Lung microvascular endothelial cell (primary cell): ENCODE measurements at regions not wholly inside any gene's neighbourhood (a gene's known extent, or its start where the extent isn't known, plus 50 kb on each side); places are given as distances from the start of the nearest gene placed in this dataset.
"Not testable (repeated sequence)": the region's sequence is repeated elsewhere in the genome, so short reads cannot be mapped to it uniquely, and the experiment has no call there.

Source experiments
- DNase-seq, 2 donors: peaks; one replicate each; pipeline versions ENCODE4 v3.0.0 to v3.0.0-alpha.2; 2010; ENCODE audit warnings: low read depth in 2 of 2

GRCh38 chr5:85841653-85842052 is 776.1 kb upstream of the COX7C start:
- no peak for DNase-seq

GRCh38 chr5:85843535-85843934 is 774.2 kb upstream of the COX7C start:
- no peak for DNase-seq

- no peak for DNase-seq
Observed at GRCh38 chr5:85849411-85849810, 768.3 kb upstream of the COX7C start.

- no peak for DNase-seq
Observed at GRCh38 chr5:85865296-85865695, 752.4 kb upstream of the COX7C start.

- no peak for DNase-seq
Observed at GRCh38 chr5:85868070-85868469, 749.7 kb upstream of the COX7C start.

GRCh38 chr5:85893996-85894395 is 723.7 kb upstream of the COX7C start:
- no peak for DNase-seq

GRCh38 chr5:85896514-85896913 is 721.2 kb upstream of the COX7C start:
- no peak for DNase-seq

- DNase-seq, result no peak
Observed at GRCh38 chr5:85906460-85906859, 711.3 kb upstream of the COX7C start.

- no peak for DNase-seq
Observed at GRCh38 chr5:85910335-85910734, 707.4 kb upstream of the COX7C start.

GRCh38 chr5:85920984-85921383 is 696.8 kb upstream of the COX7C start:
- DNase-seq, result no peak

- DNase-seq, result no peak
Observed at GRCh38 chr5:85921590-85921989, 696.2 kb upstream of the COX7C start.

- DNase-seq, result no peak
Observed at GRCh38 chr5:85927632-85928031, 690.1 kb upstream of the COX7C start.

GRCh38 chr5:85929713-85930112 is 688.0 kb upstream of the COX7C start:
- DNase-seq, result no peak

- no peak for DNase-seq
Observed at GRCh38 chr5:85931220-85931619, 686.5 kb upstream of the COX7C start.

GRCh38 chr5:85938201-85938600 is 679.5 kb upstream of the COX7C start:
- DNase-seq, result no peak

GRCh38 chr5:85951707-85952210 is 666.0 kb upstream of the COX7C start:
- no peak for DNase-seq

- DNase-seq, result no peak
Observed at GRCh38 chr5:85952680-85953079, 665.1 kb upstream of the COX7C start.

GRCh38 chr5:85967681-85968080 is 650.1 kb upstream of the COX7C start:
- no peak for DNase-seq

- DNase-seq, result no peak
Observed at GRCh38 chr5:85972539-85972938, 645.2 kb upstream of the COX7C start.

- no peak for DNase-seq
Observed at GRCh38 chr5:85985167-85985566, 632.6 kb upstream of the COX7C start.

- DNase-seq, result no peak
Observed at GRCh38 chr5:85990998-85991397, 626.7 kb upstream of the COX7C start.

GRCh38 chr5:85994653-85995052 is 623.1 kb upstream of the COX7C start:
- DNase-seq, result not testable (repeated sequence)

- DNase-seq, result no peak
Observed at GRCh38 chr5:85998656-85999055, 619.1 kb upstream of the COX7C start.

GRCh38 chr5:86008293-86008692 is 609.4 kb upstream of the COX7C start:
- DNase-seq, result no peak
